ENCODE measurements at regions not wholly inside any gene's neighbourhood (a gene's known extent, or its start where the extent isn't known, plus 50 kb on each side); places are given as distances from the start of the nearest gene placed in this dataset.

- no peak for TF ChIP-seq CTCF (IDR thresholded peaks at IDR 0.05)
- TF ChIP-seq POLR2AphosphoS5 (IDR thresholded peaks at IDR 0.05), result no peak
- TF ChIP-seq EP300 (IDR thresholded peaks at IDR 0.05), result no peak
These were observed 185.0 kb upstream of the GLRA2 start for GRCh38 chrX:14344172-14344940.

Measured in suprapubic skin (tissue), 4 donors.